Fibroblast of the aortic adventitia (primary cell): ENCODE measurements at regions not wholly inside any gene's neighbourhood (a gene's known extent, or its start where the extent isn't known, plus 50 kb on each side); places are given as distances from the start of the nearest gene placed in this dataset.

ENCODE experiments used
- DNase-seq: peaks from one replicate; pipeline ENCODE4 v3.0.0-alpha.2; 2010; ENCODE audit warnings: low read depth
- H3K4me3 ChIP-seq: 2 replicates; pipeline ENCODE4 v1.5.1; 2011; ENCODE audit warnings: low read depth, mild to moderate bottlenecking, control low read depth, low read length, moderate library complexity
- CTCF ChIP-seq: IDR thresholded peaks from 2 replicates; pipeline ENCODE4 v1.5.1; 2011; ENCODE audit warnings: mild to moderate bottlenecking, low read length, control low read depth, inconsistent platforms; ENCODE audit not compliant: insufficient read depth

GRCh38 chr1:185565302-185565701, 168.9 kb upstream of the HMCN1 start:
- DNase-seq, result peak; percentile 62
- no peak overlapping the region for H3K4me3 ChIP-seq
- TF ChIP-seq CTCF, result no peak

GRCh38 chr1:185564816-185565215, 169.4 kb upstream of the HMCN1 start:
- TF ChIP-seq CTCF, result no peak
- no peak overlapping the region for H3K4me3 ChIP-seq
- no peak for DNase-seq

GRCh38 chr1:185562461-185563359, 171.5 kb upstream of the HMCN1 start:
- TF ChIP-seq CTCF, result no peak
- H3K4me3 ChIP-seq, result no peak overlapping the region
- no peak for DNase-seq

GRCh38 chr1:185561629-185562028, 172.6 kb upstream of the HMCN1 start:
- DNase-seq, result peak; percentile 54
- no peak for TF ChIP-seq CTCF
- no peak overlapping the region for H3K4me3 ChIP-seq

- no peak for TF ChIP-seq CTCF
- DNase-seq, result no peak
- H3K4me3 ChIP-seq, result no peak overlapping the region
Observed at GRCh38 chr1:185560760-185561159, 173.4 kb upstream of the HMCN1 start.

GRCh38 chr1:185559684-185560331, 174.4 kb upstream of the HMCN1 start:
- peak; percentile 44 for DNase-seq
- no peak overlapping the region for H3K4me3 ChIP-seq
- peak; percentile 59 for TF ChIP-seq CTCF
